ENCODE measurements at regions not wholly inside any gene's neighbourhood (a gene's known extent, or its start where the extent isn't known, plus 50 kb on each side); places are given as distances from the start of the nearest gene placed in this dataset.
"Not testable (repeated sequence)": the region's sequence is repeated elsewhere in the genome, so short reads cannot be mapped to it uniquely, and the experiment has no call there.

DNA sequence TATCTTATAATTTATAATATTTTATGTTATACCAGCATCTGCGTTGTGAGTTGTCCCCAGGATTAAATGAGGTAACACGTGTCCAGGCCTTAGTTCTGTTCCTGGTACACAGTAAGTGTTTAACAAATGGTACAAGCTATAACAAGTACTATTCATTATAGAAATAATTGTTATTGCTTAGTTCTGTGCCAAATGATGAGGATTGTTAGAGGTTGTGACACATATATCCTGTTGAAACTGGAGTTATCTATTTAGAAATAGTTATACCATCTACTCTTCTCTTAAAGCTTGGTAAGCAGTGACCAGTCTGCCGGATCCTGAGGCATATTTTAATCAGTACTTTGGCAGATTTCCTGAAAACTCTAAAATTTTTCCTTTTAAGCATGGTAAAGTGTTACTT, 1066.5 kb downstream of the TMTC2 start:
- TF ChIP-seq, protein P1, sequence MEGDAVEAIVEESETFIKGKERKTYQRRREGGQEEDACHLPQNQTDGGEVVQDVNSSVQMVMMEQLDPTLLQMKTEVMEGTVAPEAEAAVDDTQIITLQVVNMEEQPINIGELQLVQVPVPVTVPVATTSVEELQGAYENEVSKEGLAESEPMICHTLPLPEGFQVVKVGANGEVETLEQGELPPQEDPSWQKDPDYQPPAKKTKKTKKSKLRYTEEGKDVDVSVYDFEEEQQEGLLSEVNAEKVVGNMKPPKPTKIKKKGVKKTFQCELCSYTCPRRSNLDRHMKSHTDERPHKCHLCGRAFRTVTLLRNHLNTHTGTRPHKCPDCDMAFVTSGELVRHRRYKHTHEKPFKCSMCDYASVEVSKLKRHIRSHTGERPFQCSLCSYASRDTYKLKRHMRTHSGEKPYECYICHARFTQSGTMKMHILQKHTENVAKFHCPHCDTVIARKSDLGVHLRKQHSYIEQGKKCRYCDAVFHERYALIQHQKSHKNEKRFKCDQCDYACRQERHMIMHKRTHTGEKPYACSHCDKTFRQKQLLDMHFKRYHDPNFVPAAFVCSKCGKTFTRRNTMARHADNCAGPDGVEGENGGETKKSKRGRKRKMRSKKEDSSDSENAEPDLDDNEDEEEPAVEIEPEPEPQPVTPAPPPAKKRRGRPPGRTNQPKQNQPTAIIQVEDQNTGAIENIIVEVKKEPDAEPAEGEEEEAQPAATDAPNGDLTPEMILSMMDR (IDR thresholded peaks at IDR 0.05; ENCODE audit: poor library complexity, severe bottlenecking): no peak
- no peaks in the 10 kb centered on the region for H3K36me3 ChIP-seq (ENCODE audit: low read depth)
- no peaks in the 10 kb centered on the region for H3K4me1 ChIP-seq (ENCODE audit: insufficient read depth, poor library complexity, severe bottlenecking)
- no peaks in the 10 kb centered on the region for H3K27me3 ChIP-seq (ENCODE audit: insufficient read depth, poor library complexity, severe bottlenecking)
- H3K4me3 ChIP-seq (ENCODE audit: severe bottlenecking): no peak overlapping the region
- no peak for DNase-seq (ENCODE audit: low spot score)
- ATAC-seq (ENCODE audit: low read depth): no peak
- no peaks in the 10 kb centered on the region for H3K9me3 ChIP-seq (ENCODE audit: severe bottlenecking)
- H3K27ac ChIP-seq (ENCODE audit: poor library complexity, severe bottlenecking): no peak overlapping the region

DNA sequence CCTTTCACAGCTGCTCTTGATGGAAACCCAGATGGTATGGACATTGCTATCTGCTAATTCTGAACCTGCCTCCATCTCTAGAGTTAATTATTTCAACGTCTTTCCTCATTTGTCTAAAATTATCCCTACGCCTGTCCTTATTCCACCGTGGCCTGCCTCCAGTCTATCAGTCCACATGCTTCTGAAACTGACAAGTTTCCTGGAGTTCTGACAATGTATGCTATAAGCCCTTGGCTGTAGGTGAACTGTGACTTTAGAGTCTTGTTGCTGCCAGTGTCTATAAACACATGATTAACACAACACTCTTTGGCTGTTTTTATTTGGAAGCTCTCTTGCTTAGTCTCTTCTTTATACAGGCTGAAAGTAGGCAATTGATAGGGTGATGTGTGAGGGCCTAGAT, 1052.9 kb downstream of the TMTC2 start:
- TF ChIP-seq, protein P1 (IDR thresholded peaks at IDR 0.05; ENCODE audit: poor library complexity, severe bottlenecking): no peak
- DNase-seq (ENCODE audit: low spot score): no peak
- no peak for ATAC-seq (ENCODE audit: low read depth)
- Histone ChIP-seq H3K9me3 (ENCODE audit: severe bottlenecking) (no peaks in the 10 kb centered on the region), H3K27ac (ENCODE audit: poor library complexity, severe bottlenecking) (no peak overlapping the region), H3K27me3 (ENCODE audit: insufficient read depth, poor library complexity, severe bottlenecking) (no peaks in the 10 kb centered on the region), H3K4me3 (ENCODE audit: severe bottlenecking) (no peak overlapping the region), H3K36me3 (ENCODE audit: low read depth) (no peaks in the 10 kb centered on the region), H3K4me1 (ENCODE audit: insufficient read depth, poor library complexity, severe bottlenecking) (no peaks in the 10 kb centered on the region)

DNA sequence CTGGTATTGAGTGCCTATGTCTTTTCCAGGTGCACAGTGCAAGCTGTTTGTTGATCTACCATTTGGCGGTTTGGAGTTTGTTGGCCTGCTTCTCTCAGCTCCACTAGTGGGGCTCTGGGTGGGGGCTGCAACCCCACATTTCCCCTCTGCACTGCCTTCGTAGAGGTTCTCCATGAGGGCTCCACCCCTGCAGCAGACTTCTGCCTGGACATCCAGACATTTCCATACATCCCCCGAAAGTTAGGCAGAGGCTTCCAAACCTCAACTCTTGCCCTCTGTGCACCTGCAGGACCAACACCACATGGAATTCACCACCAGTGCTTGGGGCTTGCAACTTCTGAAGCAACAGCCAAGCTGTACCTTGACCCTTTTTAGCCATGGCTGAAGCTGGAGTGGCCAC, 1024.1 kb downstream of the TMTC2 start:
- no peaks in the 10 kb centered on the region for H3K9me3 ChIP-seq (ENCODE audit: severe bottlenecking)
- no peak overlapping the region for H3K27ac ChIP-seq (ENCODE audit: poor library complexity, severe bottlenecking)
- no peak overlapping the region for H3K4me3 ChIP-seq (ENCODE audit: severe bottlenecking)
- no peaks in the 10 kb centered on the region for H3K4me1 ChIP-seq (ENCODE audit: insufficient read depth, poor library complexity, severe bottlenecking)
- ATAC-seq (ENCODE audit: low read depth) (no peak), DNase-seq (ENCODE audit: low spot score) (no peak)
- no peaks in the 10 kb centered on the region for H3K36me3 ChIP-seq (ENCODE audit: low read depth)
- TF ChIP-seq, protein P1 (IDR thresholded peaks at IDR 0.05; ENCODE audit: poor library complexity, severe bottlenecking): no peak
- no peaks in the 10 kb centered on the region for H3K27me3 ChIP-seq (ENCODE audit: insufficient read depth, poor library complexity, severe bottlenecking)

DNA sequence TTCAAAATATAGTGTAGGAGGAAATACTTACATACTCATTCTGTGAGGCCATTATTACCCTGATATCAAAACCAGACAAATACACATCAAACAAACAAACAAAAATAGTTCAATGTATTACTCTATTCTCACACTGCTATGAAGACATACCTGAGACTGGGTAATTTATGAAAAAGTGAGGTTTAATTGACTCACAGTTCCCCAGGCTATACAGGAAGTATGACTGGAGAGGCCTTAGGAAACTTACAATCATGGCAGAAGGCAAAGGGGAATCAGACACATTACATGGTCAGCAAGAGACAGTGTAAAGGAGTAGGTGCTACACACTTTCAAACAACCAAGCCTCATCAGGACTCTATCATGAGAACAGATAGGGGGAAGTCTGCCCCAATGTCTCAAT, 1023.2 kb downstream of the TMTC2 start:
- Histone ChIP-seq H3K27ac (ENCODE audit: poor library complexity, severe bottlenecking) (no peak overlapping the region), H3K4me3 (ENCODE audit: severe bottlenecking) (no peak overlapping the region), H3K27me3 (ENCODE audit: insufficient read depth, poor library complexity, severe bottlenecking) (no peaks in the 10 kb centered on the region), H3K9me3 (ENCODE audit: severe bottlenecking) (no peaks in the 10 kb centered on the region), H3K36me3 (ENCODE audit: low read depth) (no peaks in the 10 kb centered on the region), H3K4me1 (ENCODE audit: insufficient read depth, poor library complexity, severe bottlenecking) (no peaks in the 10 kb centered on the region)
- TF ChIP-seq, protein P1 (IDR thresholded peaks at IDR 0.05; ENCODE audit: poor library complexity, severe bottlenecking): no peak
- DNase-seq (ENCODE audit: low spot score): no peak
- no peak for ATAC-seq (ENCODE audit: low read depth)

DNA sequence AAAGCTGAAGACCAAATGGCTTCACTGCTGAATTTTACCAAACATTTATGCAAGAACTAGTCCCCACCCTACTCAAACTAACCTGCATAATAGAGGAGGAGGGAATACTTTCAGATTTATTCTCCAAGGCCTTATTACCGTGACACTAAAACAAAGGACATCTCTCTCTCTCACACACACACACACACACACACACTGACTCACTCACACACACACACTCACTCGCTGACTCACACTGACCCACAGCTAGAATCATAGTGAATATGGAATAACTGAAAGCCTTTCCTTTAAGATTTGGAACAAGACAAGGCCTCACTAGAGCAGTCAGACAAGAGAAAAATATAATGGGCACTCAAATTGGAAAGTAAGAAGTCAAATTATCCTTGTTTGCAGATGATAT, 1014.1 kb downstream of the TMTC2 start:
- H3K27me3 ChIP-seq (ENCODE audit: insufficient read depth, poor library complexity, severe bottlenecking): no peaks in the 10 kb centered on the region
- ATAC-seq (ENCODE audit: low read depth) (no peak), DNase-seq (ENCODE audit: low spot score) (no peak)
- H3K9me3 ChIP-seq (ENCODE audit: severe bottlenecking): no peaks in the 10 kb centered on the region
- no peaks in the 10 kb centered on the region for H3K36me3 ChIP-seq (ENCODE audit: low read depth)
- TF ChIP-seq, protein P1 (IDR thresholded peaks at IDR 0.05; ENCODE audit: poor library complexity, severe bottlenecking): no peak
- H3K27ac ChIP-seq (ENCODE audit: poor library complexity, severe bottlenecking): no peak overlapping the region
- no peaks in the 10 kb centered on the region for H3K4me1 ChIP-seq (ENCODE audit: insufficient read depth, poor library complexity, severe bottlenecking)
- no peak overlapping the region for H3K4me3 ChIP-seq (ENCODE audit: severe bottlenecking)

DNA sequence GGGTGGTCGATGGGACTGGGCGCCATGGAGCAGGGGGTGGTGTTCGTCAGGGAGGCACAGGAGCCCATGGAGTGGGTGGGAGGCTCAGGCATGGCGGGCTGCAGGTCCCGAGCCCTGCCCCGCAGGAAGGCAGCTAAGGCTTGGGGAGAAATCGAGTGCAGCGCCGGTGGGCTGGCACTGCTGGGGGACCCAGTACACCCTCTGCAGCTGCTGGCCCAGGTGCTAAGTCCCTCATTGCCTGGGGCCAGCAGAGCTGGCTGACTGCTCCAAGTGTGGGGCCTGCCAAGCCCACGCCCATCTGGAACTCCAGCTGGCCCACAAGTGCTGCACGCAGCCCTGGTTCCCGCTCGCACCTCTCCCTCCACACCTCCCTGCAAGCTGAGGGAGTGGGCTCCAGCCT, 1009.6 kb downstream of the TMTC2 start:
- H3K4me3 ChIP-seq (ENCODE audit: severe bottlenecking); H3K9me3 ChIP-seq (ENCODE audit: severe bottlenecking); DNase-seq (ENCODE audit: low spot score); ATAC-seq (ENCODE audit: low read depth); H3K4me1 ChIP-seq (ENCODE audit: insufficient read depth, poor library complexity, severe bottlenecking); H3K36me3 ChIP-seq (ENCODE audit: low read depth); H3K27me3 ChIP-seq (ENCODE audit: insufficient read depth, poor library complexity, severe bottlenecking); H3K27ac ChIP-seq (ENCODE audit: poor library complexity, severe bottlenecking): not testable (repeated sequence)
